ENCODE measurements at regions not wholly inside any gene's neighbourhood (a gene's known extent, or its start where the extent isn't known, plus 50 kb on each side); places are given as distances from the start of the nearest gene placed in this dataset.

- Mint-ChIP-seq H3K36me3 (ENCODE audit: low read depth) (peaks cover 6% of the 10 kb centered on the region; the same call in 1 of the 2 replicates), H3K9me3 (peaks cover 37% of the 10 kb centered on the region), H3K4me3 (no peak overlapping the region), H3K4me1 (ENCODE audit: low read depth) (no peaks in the 10 kb centered on the region), H3K27ac (no peak overlapping the region), H3K27me3 (ENCODE audit: insufficient read depth) (no peaks in the 10 kb centered on the region; the same call in 1 of the 2 replicates)
- TF ChIP-seq, protein P1, sequence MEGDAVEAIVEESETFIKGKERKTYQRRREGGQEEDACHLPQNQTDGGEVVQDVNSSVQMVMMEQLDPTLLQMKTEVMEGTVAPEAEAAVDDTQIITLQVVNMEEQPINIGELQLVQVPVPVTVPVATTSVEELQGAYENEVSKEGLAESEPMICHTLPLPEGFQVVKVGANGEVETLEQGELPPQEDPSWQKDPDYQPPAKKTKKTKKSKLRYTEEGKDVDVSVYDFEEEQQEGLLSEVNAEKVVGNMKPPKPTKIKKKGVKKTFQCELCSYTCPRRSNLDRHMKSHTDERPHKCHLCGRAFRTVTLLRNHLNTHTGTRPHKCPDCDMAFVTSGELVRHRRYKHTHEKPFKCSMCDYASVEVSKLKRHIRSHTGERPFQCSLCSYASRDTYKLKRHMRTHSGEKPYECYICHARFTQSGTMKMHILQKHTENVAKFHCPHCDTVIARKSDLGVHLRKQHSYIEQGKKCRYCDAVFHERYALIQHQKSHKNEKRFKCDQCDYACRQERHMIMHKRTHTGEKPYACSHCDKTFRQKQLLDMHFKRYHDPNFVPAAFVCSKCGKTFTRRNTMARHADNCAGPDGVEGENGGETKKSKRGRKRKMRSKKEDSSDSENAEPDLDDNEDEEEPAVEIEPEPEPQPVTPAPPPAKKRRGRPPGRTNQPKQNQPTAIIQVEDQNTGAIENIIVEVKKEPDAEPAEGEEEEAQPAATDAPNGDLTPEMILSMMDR (IDR thresholded peaks at IDR 0.05), result no peak
- no peak for DNase-seq
Observed at GRCh38 chr2:167388497-167388896, 500.2 kb downstream of the XIRP2 start.

DNA sequence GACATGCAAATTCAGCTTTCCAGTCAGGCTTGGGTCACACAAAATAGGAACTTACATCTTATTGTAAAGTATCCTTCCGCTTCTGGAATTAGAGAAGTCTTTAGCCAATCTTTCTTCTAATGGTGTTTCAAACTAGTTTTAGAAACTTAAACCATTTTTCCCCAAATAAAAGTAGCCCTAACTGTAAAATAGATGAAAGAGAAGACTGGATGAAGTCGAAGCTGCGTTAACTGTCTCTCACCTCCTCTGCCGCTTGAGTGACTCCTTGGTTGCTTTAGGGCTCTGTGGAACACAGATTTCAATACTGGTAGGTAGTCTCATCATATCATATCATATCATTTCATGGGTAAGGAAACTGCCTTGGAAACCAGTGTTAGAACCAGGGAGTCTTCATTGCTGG, 498.4 kb downstream of the XIRP2 start:
- no peak overlapping the region for H3K27ac Mint-ChIP-seq
- TF ChIP-seq, protein P1 (IDR thresholded peaks at IDR 0.05), result no peak
- peaks cover 43% of the 10 kb centered on the region for H3K9me3 Mint-ChIP-seq
- H3K27me3 Mint-ChIP-seq (ENCODE audit: insufficient read depth), result no peaks in the 10 kb centered on the region; the same call in 1 of the 2 replicates
- no peaks in the 10 kb centered on the region for H3K4me1 Mint-ChIP-seq (ENCODE audit: low read depth)
- peaks cover 6% of the 10 kb centered on the region; the same call in 1 of the 2 replicates for H3K36me3 Mint-ChIP-seq (ENCODE audit: low read depth)
- H3K4me3 Mint-ChIP-seq, result no peak overlapping the region
- no peak for DNase-seq

- H3K27me3 Mint-ChIP-seq (ENCODE audit: insufficient read depth), result no peaks in the 10 kb centered on the region
- H3K36me3 Mint-ChIP-seq (ENCODE audit: low read depth), result peaks cover 6% of the 10 kb centered on the region; the same call in 1 of the 2 replicates
- DNase-seq, result no peak
- no peak overlapping the region for H3K27ac Mint-ChIP-seq
- H3K4me1 Mint-ChIP-seq (ENCODE audit: low read depth), result no peaks in the 10 kb centered on the region
- H3K9me3 Mint-ChIP-seq, result peaks cover 49% of the 10 kb centered on the region
- TF ChIP-seq, protein P1 (IDR thresholded peaks at IDR 0.05), result no peak
- H3K4me3 Mint-ChIP-seq, result no peak overlapping the region
Observed at GRCh38 chr2:167383610-167384194, 495.4 kb downstream of the XIRP2 start.

- TF ChIP-seq, protein P1 (IDR thresholded peaks at IDR 0.05), result no peak
- Mint-ChIP-seq H3K27ac (no peak overlapping the region), H3K4me3 (no peak overlapping the region), H3K27me3 (ENCODE audit: insufficient read depth) (no peaks in the 10 kb centered on the region), H3K9me3 (peaks cover 52% of the 10 kb centered on the region), H3K36me3 (ENCODE audit: low read depth) (peaks cover 6% of the 10 kb centered on the region; the same call in 1 of the 2 replicates), H3K4me1 (ENCODE audit: low read depth) (no peaks in the 10 kb centered on the region)
- DNase-seq, result no peak
Observed at GRCh38 chr2:167381349-167381748, 493.1 kb downstream of the XIRP2 start.

DNA sequence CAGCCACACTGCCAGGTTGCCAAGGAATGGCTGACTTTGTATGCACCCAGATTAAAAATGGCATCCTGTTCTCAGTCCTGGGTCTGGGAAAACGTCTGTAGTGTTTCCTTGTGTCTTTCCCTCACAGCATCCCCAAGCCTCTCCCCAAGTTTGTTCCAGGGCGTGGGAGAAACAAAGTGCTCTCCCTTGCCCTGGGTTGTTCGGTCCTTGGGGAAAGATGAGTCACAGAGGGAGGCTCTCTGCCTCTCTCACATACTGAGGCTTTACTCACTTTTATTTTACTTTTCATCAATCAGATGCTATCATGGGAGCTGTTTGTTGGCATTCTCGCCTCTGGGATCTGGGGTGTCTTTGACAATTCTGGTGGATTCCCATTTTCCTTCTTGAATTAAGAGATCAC, 492.3 kb downstream of the XIRP2 start:
- TF ChIP-seq, protein P1 (IDR thresholded peaks at IDR 0.05), result no peak
- Mint-ChIP-seq H3K9me3 (peaks cover 59% of the 10 kb centered on the region), H3K27ac (no peak overlapping the region), H3K4me1 (ENCODE audit: low read depth) (no peaks in the 10 kb centered on the region), H3K27me3 (ENCODE audit: insufficient read depth) (no peaks in the 10 kb centered on the region), H3K4me3 (no peak overlapping the region), H3K36me3 (ENCODE audit: low read depth) (peaks cover 6% of the 10 kb centered on the region; the same call in 1 of the 2 replicates)
- no peak for DNase-seq

Measured in HFFc6 (cell line).